ENCODE measurements at regions not wholly inside any gene's neighbourhood (a gene's known extent, or its start where the extent isn't known, plus 50 kb on each side); places are given as distances from the start of the nearest gene placed in this dataset.

GRCh38 chr12:39010406-39010805, 105.0 kb upstream of the CPNE8 start:
- H3K4me3 ChIP-seq = no peak overlapping the region
- H3K79me2 ChIP-seq (ENCODE audit: low read depth) = no peaks in the 10 kb centered on the region
- no peaks in the 10 kb centered on the region for H3K9me3 ChIP-seq (ENCODE audit: insufficient read depth, low read depth)
- no peaks in the 10 kb centered on the region for H3K27me3 ChIP-seq (ENCODE audit: insufficient read depth, low read depth)
- no peak overlapping the region for H3K27ac ChIP-seq
- no TSS peak for BruUV-seq (replicated peaks)
- H3K4me2 ChIP-seq = no peak overlapping the region
- intact Hi-C loops (cut with micrococcal nuclease; ENCODE audit: unreplicated experiment) = no loop called here
- CTCF ChIA-PET = no interaction called here
- no peaks in the 10 kb centered on the region for H4K20me1 ChIP-seq (ENCODE audit: insufficient read depth)
- H3F3A ChIP-seq (ENCODE audit: insufficient read depth, low read depth) = no peaks in the 10 kb centered on the region
- no peaks in the 10 kb centered on the region for H3K4me1 ChIP-seq (replicated peaks; ENCODE audit: insufficient read depth)
- no peaks in the 10 kb centered on the region for H3K9me2 ChIP-seq (ENCODE audit: insufficient read depth)
- TF ChIP-seq EZH2 (IDR thresholded peaks at IDR 0.05; ENCODE audit: low read depth) (no peak), CTCF (conservative IDR thresholded peaks at IDR 0.05) (no peak)
- no peak overlapping the region for H2AFZ ChIP-seq
- POLR2A ChIA-PET (ENCODE audit: unreplicated experiment) = no interaction called here
- no peaks in the 10 kb centered on the region for H3K36me3 ChIP-seq (ENCODE audit: low read depth)
- no peak for DNase-seq

GRCh38 chr12:39007619-39008018, 102.2 kb upstream of the CPNE8 start:
- Histone ChIP-seq H3K36me3 (ENCODE audit: low read depth) (no peaks in the 10 kb centered on the region), H3K9me2 (ENCODE audit: insufficient read depth) (no peaks in the 10 kb centered on the region), H3K27ac (no peak overlapping the region), H3F3A (ENCODE audit: insufficient read depth, low read depth) (no peaks in the 10 kb centered on the region), H3K27me3 (ENCODE audit: insufficient read depth, low read depth) (no peaks in the 10 kb centered on the region), H4K20me1 (ENCODE audit: insufficient read depth) (no peaks in the 10 kb centered on the region), H3K9me3 (ENCODE audit: insufficient read depth, low read depth) (no peaks in the 10 kb centered on the region), H3K4me3 (no peak overlapping the region), H2AFZ (no peak overlapping the region), H3K4me1 (replicated peaks; ENCODE audit: insufficient read depth) (no peaks in the 10 kb centered on the region), H3K79me2 (ENCODE audit: low read depth) (no peaks in the 10 kb centered on the region), H3K4me2 (no peak overlapping the region)
- ChIA-PET POLR2A (ENCODE audit: unreplicated experiment) (no interaction called here), CTCF (no interaction called here)
- no TSS peak for BruUV-seq (replicated peaks)
- intact Hi-C loops (cut with micrococcal nuclease; ENCODE audit: unreplicated experiment) = no loop called here
- no peak for DNase-seq
- TF ChIP-seq CTCF (conservative IDR thresholded peaks at IDR 0.05) (no peak), EZH2 (IDR thresholded peaks at IDR 0.05; ENCODE audit: low read depth) (no peak)

- no peak for DNase-seq
- no peak overlapping the region for H3K27ac ChIP-seq
- TF ChIP-seq EZH2 (IDR thresholded peaks at IDR 0.05; ENCODE audit: low read depth) = no peak
- TF ChIP-seq CTCF (conservative IDR thresholded peaks at IDR 0.05) = no peak
- no peaks in the 10 kb centered on the region for H3K36me3 ChIP-seq (ENCODE audit: low read depth)
- H2AFZ ChIP-seq = no peak overlapping the region
- H3K4me3 ChIP-seq = no peak overlapping the region
- no peaks in the 10 kb centered on the region for H3K9me2 ChIP-seq (ENCODE audit: insufficient read depth)
- no peaks in the 10 kb centered on the region for H3F3A ChIP-seq (ENCODE audit: insufficient read depth, low read depth)
- H3K4me2 ChIP-seq = no peak overlapping the region
- intact Hi-C loops (cut with micrococcal nuclease; ENCODE audit: unreplicated experiment) = no loop called here
- no TSS peak for BruUV-seq (replicated peaks)
- no peaks in the 10 kb centered on the region for H3K79me2 ChIP-seq (ENCODE audit: low read depth)
- H3K27me3 ChIP-seq (ENCODE audit: insufficient read depth, low read depth) = no peaks in the 10 kb centered on the region
- no peaks in the 10 kb centered on the region for H4K20me1 ChIP-seq (ENCODE audit: insufficient read depth)
- POLR2A ChIA-PET (ENCODE audit: unreplicated experiment) = no interaction called here
- no peaks in the 10 kb centered on the region for H3K9me3 ChIP-seq (ENCODE audit: insufficient read depth, low read depth)
- CTCF ChIA-PET = no interaction called here
- H3K4me1 ChIP-seq (replicated peaks; ENCODE audit: insufficient read depth) = no peaks in the 10 kb centered on the region
Observed at GRCh38 chr12:39006286-39006685, 100.9 kb upstream of the CPNE8 start.
